Neural crest cell (in vitro differentiated cells): ENCODE measurements at regions not wholly inside any gene's neighbourhood (a gene's known extent, or its start where the extent isn't known, plus 50 kb on each side); places are given as distances from the start of the nearest gene placed in this dataset.
A peak's percentile ranks its signal among the peaks of the same experiment; 100 is the strongest.

Experiments
- DNase-seq: peaks from one replicate; pipeline ENCODE4 v3.0.0; 2021; ENCODE audit warnings: low read depth, mixed read lengths, low spot score
- H3K27ac Mint-ChIP-seq: one replicate; pipeline ENCODE4 v1.8.0; 2021; ENCODE audit warnings: mild to moderate bottlenecking, mixed read lengths; ENCODE audit not compliant: unreplicated experiment
- H3K27me3 Mint-ChIP-seq: 2 replicates; pipeline ENCODE4 v1.8.0; 2021; ENCODE audit warnings: low read depth, mild to moderate bottlenecking, mixed read lengths
- H3K36me3 Mint-ChIP-seq: 2 replicates; pipeline ENCODE4 v1.8.0; 2021; ENCODE audit warnings: low read depth, mild to moderate bottlenecking, mixed read lengths
- H3K4me1 Mint-ChIP-seq: 2 replicates; pipeline ENCODE4 v1.8.0; 2021; ENCODE audit warnings: mixed read lengths
- H3K4me3 Mint-ChIP-seq: one replicate; pipeline ENCODE4 v1.8.0; 2021; ENCODE audit warnings: mild to moderate bottlenecking, mixed read lengths
- H3K9me3 Mint-ChIP-seq: 2 replicates; pipeline ENCODE4 v1.8.0; 2021; ENCODE audit warnings: mixed read lengths
- CTCF ChIP-seq: fragments of 200-600 bp; sonication (generic); conservative IDR thresholded peaks from 2 replicates; pipeline ENCODE4 v1.5.0; 2021; ENCODE audit warnings: antibody characterized with exemption, mild to moderate bottlenecking

GRCh38 chr3:177333533-177334520 is 136.5 kb upstream of the TBL1XR1 start:
- no peak for TF ChIP-seq CTCF
- Mint-ChIP-seq H3K4me1 (peaks cover 44% of the 10 kb centered on the region), H3K27ac (no peak overlapping the region), H3K36me3 (no peaks in the 10 kb centered on the region), H3K4me3 (no peak overlapping the region), H3K9me3 (no peaks in the 10 kb centered on the region), H3K27me3 (no peaks in the 10 kb centered on the region)
- DNase-seq, result no peak

GRCh38 chr3:177334803-177335202 is 137.5 kb upstream of the TBL1XR1 start:
- TF ChIP-seq CTCF, result no peak
- DNase-seq, result no peak
- no peaks in the 10 kb centered on the region for H3K27me3 Mint-ChIP-seq
- no peak overlapping the region for H3K4me3 Mint-ChIP-seq
- no peak overlapping the region for H3K27ac Mint-ChIP-seq
- H3K36me3 Mint-ChIP-seq, result no peaks in the 10 kb centered on the region
- peaks cover 51% of the 10 kb centered on the region for H3K4me1 Mint-ChIP-seq
- H3K9me3 Mint-ChIP-seq, result no peaks in the 10 kb centered on the region

- Mint-ChIP-seq H3K4me3 (no peak overlapping the region), H3K27ac (peak overlapping the region; percentile 12)
- TF ChIP-seq CTCF, result no peak
These were observed 138.4 kb upstream of the TBL1XR1 start for GRCh38 chr3:177335728-177336127.

GRCh38 chr3:177336873-177337450 is 139.7 kb upstream of the TBL1XR1 start:
- Mint-ChIP-seq H3K9me3 (no peaks in the 10 kb centered on the region), H3K27ac (no peak overlapping the region), H3K27me3 (no peaks in the 10 kb centered on the region), H3K36me3 (no peaks in the 10 kb centered on the region), H3K4me3 (no peak overlapping the region), H3K4me1 (peaks cover 57% of the 10 kb centered on the region)
- DNase-seq, result no peak
- TF ChIP-seq CTCF, result no peak

More at GRCh38 chr3:177335728-177336127, 138.4 kb upstream of the TBL1XR1 start:
- Mint-ChIP-seq H3K9me3 (no peaks in the 10 kb centered on the region), H3K27me3 (no peaks in the 10 kb centered on the region), H3K4me1 (peaks cover 52% of the 10 kb centered on the region), H3K36me3 (no peaks in the 10 kb centered on the region)
- no peak for DNase-seq

GRCh38 chr3:177337541-177338331 is 140.5 kb upstream of the TBL1XR1 start:
- TF ChIP-seq CTCF, result no peak
- no peaks in the 10 kb centered on the region for H3K9me3 Mint-ChIP-seq
- H3K4me3 Mint-ChIP-seq, result no peak overlapping the region
- H3K36me3 Mint-ChIP-seq, result no peaks in the 10 kb centered on the region
- H3K27me3 Mint-ChIP-seq, result no peaks in the 10 kb centered on the region
- DNase-seq, result no peak
- no peak overlapping the region for H3K27ac Mint-ChIP-seq
- peaks cover 60% of the 10 kb centered on the region for H3K4me1 Mint-ChIP-seq
